ENCODE measurements at regions not wholly inside any gene's neighbourhood (a gene's known extent, or its start where the extent isn't known, plus 50 kb on each side); places are given as distances from the start of the nearest gene placed in this dataset.
"Not testable (repeated sequence)": the region's sequence is repeated elsewhere in the genome, so short reads cannot be mapped to it uniquely, and the experiment has no call there.

GRCh38 chr7:131978118-131978517 lies 421.7 kb upstream of the PODXL start:
- DNase-seq (ENCODE audit: low read depth); in situ Hi-C loops (cut with HindIII; ENCODE audit: low pct_unique_long_range_greater_than_20kb, low sequenced_read_pairs): not testable (repeated sequence)

- in situ Hi-C loops (cut with HindIII; ENCODE audit: low pct_unique_long_range_greater_than_20kb, low sequenced_read_pairs): no loop called here
- no peak for DNase-seq (ENCODE audit: low read depth)
Observed at GRCh38 chr7:131976411-131976810, 420.0 kb upstream of the PODXL start.

GRCh38 chr7:131974671-131975070 lies 418.2 kb upstream of the PODXL start:
- in situ Hi-C loops (cut with HindIII; ENCODE audit: low pct_unique_long_range_greater_than_20kb, low sequenced_read_pairs): no loop called here
- no peak for DNase-seq (ENCODE audit: low read depth)

GRCh38 chr7:131972251-131972650 lies 415.8 kb upstream of the PODXL start:
- DNase-seq (ENCODE audit: low read depth): no peak
- in situ Hi-C loops (cut with HindIII; ENCODE audit: low pct_unique_long_range_greater_than_20kb, low sequenced_read_pairs): no loop called here

- no peak for DNase-seq (ENCODE audit: low read depth)
- in situ Hi-C loops (cut with HindIII; ENCODE audit: low pct_unique_long_range_greater_than_20kb, low sequenced_read_pairs): no loop called here
Observed at GRCh38 chr7:131970602-131971001, 414.2 kb upstream of the PODXL start.

GRCh38 chr7:131969560-131969959 lies 413.1 kb upstream of the PODXL start:
- in situ Hi-C loops (cut with HindIII; ENCODE audit: low pct_unique_long_range_greater_than_20kb, low sequenced_read_pairs): no loop called here
- no peak for DNase-seq (ENCODE audit: low read depth)

DNA sequence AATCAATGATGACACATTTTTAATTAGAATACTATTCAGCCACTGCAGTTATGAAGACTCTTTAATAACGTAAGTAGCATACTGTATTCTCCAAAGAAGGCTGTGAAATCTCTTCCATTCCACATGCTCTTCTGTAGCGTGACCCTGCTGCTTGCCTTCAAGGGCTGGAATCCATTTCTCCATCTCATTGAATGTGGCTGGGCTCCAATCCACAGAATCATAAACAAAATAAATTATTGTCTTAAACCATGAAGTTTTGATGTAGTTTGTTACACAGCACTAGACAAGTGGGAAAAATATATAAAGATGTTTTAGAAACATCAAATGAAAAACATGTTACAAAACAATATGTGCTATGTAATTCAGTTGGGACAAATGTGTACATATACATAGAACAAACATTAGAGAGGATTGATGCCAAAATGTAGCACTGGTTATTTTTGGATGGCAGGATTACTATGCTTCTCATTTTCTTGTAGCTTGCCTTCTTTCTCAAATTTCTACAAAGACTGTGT lies 410.8 kb upstream of the PODXL start:
- no peak for DNase-seq (ENCODE audit: low read depth)
- in situ Hi-C loops (cut with HindIII; ENCODE audit: low pct_unique_long_range_greater_than_20kb, low sequenced_read_pairs): no loop called here

DNA sequence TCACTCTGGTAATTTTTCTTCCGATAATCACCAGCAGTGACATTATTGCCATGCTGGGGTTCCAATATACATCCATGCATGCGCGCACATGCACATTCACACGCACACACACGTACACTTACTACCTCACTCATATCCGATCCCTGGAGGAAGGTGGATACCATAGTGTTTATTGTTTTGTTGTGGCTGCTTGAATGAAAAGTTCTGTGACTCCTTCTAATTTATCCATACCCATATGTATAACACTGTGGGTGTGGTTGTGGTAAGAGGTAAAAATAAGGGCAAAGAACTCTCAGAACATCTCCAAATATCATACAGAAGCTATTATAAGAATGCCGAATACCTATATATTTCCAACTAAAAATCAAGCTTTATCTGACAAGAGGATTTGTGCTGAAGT lies 407.8 kb upstream of the PODXL start:
- in situ Hi-C loops (cut with HindIII; ENCODE audit: low pct_unique_long_range_greater_than_20kb, low sequenced_read_pairs): no loop called here
- DNase-seq (ENCODE audit: low read depth): no peak

GRCh38 chr7:131961054-131961680 lies 404.7 kb upstream of the PODXL start:
- in situ Hi-C loops (cut with HindIII; ENCODE audit: low pct_unique_long_range_greater_than_20kb, low sequenced_read_pairs): no loop called here
- no peak for DNase-seq (ENCODE audit: low read depth)

GRCh38 chr7:131959106-131959812 lies 402.8 kb upstream of the PODXL start:
- in situ Hi-C loops (cut with HindIII; ENCODE audit: low pct_unique_long_range_greater_than_20kb, low sequenced_read_pairs): no loop called here
- no peak for DNase-seq (ENCODE audit: low read depth)

DNA sequence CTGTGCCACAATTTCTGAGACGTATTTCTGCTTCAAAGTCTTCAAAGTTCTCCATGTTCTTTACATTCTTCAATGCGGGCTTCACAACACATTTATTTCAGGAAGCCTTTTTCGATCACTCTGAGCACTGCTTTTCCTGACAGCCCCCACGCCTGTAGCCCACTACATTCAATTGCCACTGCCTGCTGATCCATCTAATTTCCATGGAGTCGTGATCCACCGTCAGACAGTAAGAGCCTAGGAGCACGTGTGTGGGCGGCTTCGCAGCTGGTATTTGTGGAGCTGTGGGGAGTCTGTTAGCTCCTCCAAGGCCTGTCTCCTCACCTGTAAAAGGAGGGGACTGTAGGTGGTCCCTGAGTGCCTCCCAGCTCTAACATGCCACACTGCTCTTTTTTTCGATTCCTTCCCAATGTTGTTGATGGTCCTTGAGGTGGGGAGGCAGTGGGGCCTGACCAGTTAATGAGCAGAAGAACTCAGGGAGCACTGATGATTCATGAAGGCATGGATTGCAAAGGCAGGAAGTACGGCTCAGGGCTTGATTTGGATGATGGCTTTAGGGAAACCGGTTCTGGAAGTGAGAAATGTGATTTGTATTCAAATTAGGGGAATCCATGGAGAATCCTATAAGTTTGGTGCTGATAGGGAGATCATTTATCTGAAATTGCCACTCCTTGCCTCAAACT lies 401.1 kb upstream of the PODXL start:
- no peak for DNase-seq (ENCODE audit: low read depth)
- in situ Hi-C loops (cut with HindIII; ENCODE audit: low pct_unique_long_range_greater_than_20kb, low sequenced_read_pairs): no loop called here

- DNase-seq (ENCODE audit: low read depth): no peak
- in situ Hi-C loops (cut with HindIII; ENCODE audit: low pct_unique_long_range_greater_than_20kb, low sequenced_read_pairs): no loop called here
Observed at GRCh38 chr7:131956864-131957263, 400.4 kb upstream of the PODXL start.

GRCh38 chr7:131955679-131956078 lies 399.3 kb upstream of the PODXL start:
- no peak for DNase-seq (ENCODE audit: low read depth)
- in situ Hi-C loops (cut with HindIII; ENCODE audit: low pct_unique_long_range_greater_than_20kb, low sequenced_read_pairs): no loop called here

- no peak for DNase-seq (ENCODE audit: low read depth)
- in situ Hi-C loops (cut with HindIII; ENCODE audit: low pct_unique_long_range_greater_than_20kb, low sequenced_read_pairs): no loop called here
Observed at GRCh38 chr7:131953184-131953583, 396.8 kb upstream of the PODXL start.

DNA sequence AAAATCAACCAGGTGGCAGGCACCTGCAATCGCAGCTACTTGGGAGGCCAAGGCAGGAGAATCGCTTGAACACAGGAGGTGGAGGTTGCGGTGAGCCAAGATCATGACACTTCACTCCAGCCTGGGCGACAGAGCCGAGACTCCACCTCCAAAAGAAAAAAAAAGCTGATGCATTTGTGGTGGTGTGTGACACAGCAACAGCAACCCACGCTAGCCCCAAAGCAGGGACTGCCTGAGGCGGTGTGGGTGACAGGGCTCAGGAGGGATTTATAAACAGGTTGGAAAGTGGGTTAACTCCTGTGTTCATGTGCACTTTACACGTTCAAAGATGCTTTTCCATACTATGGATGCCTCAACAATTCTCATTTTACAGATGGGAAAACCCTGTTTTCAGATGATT lies 395.9 kb upstream of the PODXL start:
- in situ Hi-C loops (cut with HindIII; ENCODE audit: low pct_unique_long_range_greater_than_20kb, low sequenced_read_pairs): no loop called here
- DNase-seq (ENCODE audit: low read depth): no peak

DNA sequence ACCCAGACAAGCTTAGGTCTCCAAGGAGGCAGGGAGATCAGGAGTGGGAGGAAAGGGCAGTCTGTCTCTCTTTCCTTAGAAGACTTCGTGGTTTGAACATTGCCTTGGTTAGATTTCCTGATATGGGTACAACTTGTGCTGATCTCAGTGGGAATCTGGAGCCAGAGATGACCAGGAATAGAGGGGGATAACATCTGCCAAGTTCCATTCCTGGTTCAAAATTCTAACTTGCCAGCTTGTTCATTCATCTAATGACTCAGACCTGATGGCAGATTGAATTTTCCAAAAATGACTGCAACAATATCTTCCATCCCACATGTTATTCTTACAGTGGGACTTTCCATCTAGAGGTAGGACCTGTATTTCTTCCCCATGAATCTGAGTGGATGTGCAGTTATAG lies 394.3 kb upstream of the PODXL start:
- no peak for DNase-seq (ENCODE audit: low read depth)
- in situ Hi-C loops (cut with HindIII; ENCODE audit: low pct_unique_long_range_greater_than_20kb, low sequenced_read_pairs): no loop called here

- DNase-seq (ENCODE audit: low read depth): no peak
- in situ Hi-C loops (cut with HindIII; ENCODE audit: low pct_unique_long_range_greater_than_20kb, low sequenced_read_pairs): no loop called here
Observed at GRCh38 chr7:131949659-131950058, 393.2 kb upstream of the PODXL start.

GRCh38 chr7:131948434-131949053 lies 392.1 kb upstream of the PODXL start:
- DNase-seq (ENCODE audit: low read depth): peak; percentile 49
- in situ Hi-C loops (cut with HindIII; ENCODE audit: low pct_unique_long_range_greater_than_20kb, low sequenced_read_pairs): no loop called here

- DNase-seq (ENCODE audit: low read depth): no peak
- in situ Hi-C loops (cut with HindIII; ENCODE audit: low pct_unique_long_range_greater_than_20kb, low sequenced_read_pairs): no loop called here
Observed at GRCh38 chr7:131947661-131948060, 391.2 kb upstream of the PODXL start.

Data from Caki2 (cell line).